GM18502 (cell line): ENCODE measurements at regions not wholly inside any gene's neighbourhood (a gene's known extent, or its start where the extent isn't known, plus 50 kb on each side); places are given as distances from the start of the nearest gene placed in this dataset.
"Not testable (repeated sequence)": the region's sequence is repeated elsewhere in the genome, so short reads cannot be mapped to it uniquely, and the experiment has no call there.

Experiments used
- ATAC-seq: cut with Tn5 transposase; IDR thresholded peaks from one replicate; pipeline ENCODE4 v1.9.1; 2021; ENCODE audit warnings: mild to moderate bottlenecking; ENCODE audit not compliant: unreplicated experiment, poor library complexity

- no peak for ATAC-seq
Measured at GRCh38 chr15:47124430-47125102, 592.7 kb upstream of the SEMA6D start.

GRCh38 chr15:47129033-47129432, 588.3 kb upstream of the SEMA6D start:
- no peak for ATAC-seq

- ATAC-seq: not testable (repeated sequence)
Measured at GRCh38 chr15:47131450-47131849, 585.9 kb upstream of the SEMA6D start.

GRCh38 chr15:47135267-47135666, 582.0 kb upstream of the SEMA6D start:
- ATAC-seq: no peak

- no peak for ATAC-seq
Measured at GRCh38 chr15:47136236-47136635, 581.1 kb upstream of the SEMA6D start.

GRCh38 chr15:47139965-47140364, 577.3 kb upstream of the SEMA6D start:
- no peak for ATAC-seq

GRCh38 chr15:47157827-47158226, 559.5 kb upstream of the SEMA6D start:
- no peak for ATAC-seq

GRCh38 chr15:47158573-47158972, 558.7 kb upstream of the SEMA6D start:
- ATAC-seq: no peak

- no peak for ATAC-seq
Measured at GRCh38 chr15:47177177-47177576, 540.1 kb upstream of the SEMA6D start.

GRCh38 chr15:47179988-47180387, 537.3 kb upstream of the SEMA6D start:
- no peak for ATAC-seq

GRCh38 chr15:47182818-47183217, 534.5 kb upstream of the SEMA6D start:
- no peak for ATAC-seq

GRCh38 chr15:47184003-47184907, 533.0 kb upstream of the SEMA6D start:
- peak; percentile 73 for ATAC-seq

- no peak for ATAC-seq
Measured at GRCh38 chr15:47184908-47185801, 532.1 kb upstream of the SEMA6D start.

GRCh38 chr15:47186075-47186474, 531.2 kb upstream of the SEMA6D start:
- no peak for ATAC-seq

- ATAC-seq: no peak
Measured at GRCh38 chr15:47188758-47189507, 528.4 kb upstream of the SEMA6D start.

GRCh38 chr15:47194718-47195117, 522.6 kb upstream of the SEMA6D start:
- ATAC-seq: no peak

GRCh38 chr15:47196048-47196447, 521.3 kb upstream of the SEMA6D start:
- ATAC-seq: peak; percentile 95

GRCh38 chr15:47203993-47204392, 513.3 kb upstream of the SEMA6D start:
- no peak for ATAC-seq

GRCh38 chr15:47206358-47206978, 510.8 kb upstream of the SEMA6D start:
- ATAC-seq: no peak
